ENCODE measurements at regions not wholly inside any gene's neighbourhood (a gene's known extent, or its start where the extent isn't known, plus 50 kb on each side); places are given as distances from the start of the nearest gene placed in this dataset.

DNA sequence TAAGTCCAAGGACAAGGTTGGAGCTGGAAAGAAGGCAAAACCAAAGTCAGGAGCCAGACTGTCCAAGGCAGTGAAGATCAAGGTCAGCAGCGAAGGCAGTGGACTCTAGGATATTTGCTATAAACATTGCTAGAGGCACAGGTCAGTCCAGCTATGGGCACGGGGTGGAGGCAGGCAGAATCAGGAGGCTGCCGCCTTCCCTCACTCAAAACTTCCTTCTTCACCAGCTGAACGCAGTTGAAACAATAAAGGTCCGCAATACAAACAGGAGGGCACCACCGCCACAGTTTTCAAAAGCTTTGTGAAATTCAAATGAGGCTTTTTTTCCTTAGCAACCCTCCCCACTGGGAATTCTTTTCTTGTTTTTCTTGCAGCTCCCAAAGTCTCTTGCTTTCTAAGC is 372.4 kb downstream of the NXPE2 start:
- TF ChIP-seq POLR2A (IDR thresholded peaks at IDR 0.05) (no peak), EP300 (IDR thresholded peaks at IDR 0.05) (no peak)
